Testis (tissue), 2 donors: ENCODE measurements at regions not wholly inside any gene's neighbourhood (a gene's known extent, or its start where the extent isn't known, plus 50 kb on each side); places are given as distances from the start of the nearest gene placed in this dataset.

Experiments
- POLR2A ChIP-seq: fragments of 450-650 bp; IDR thresholded peaks from one replicate; pipeline ENCODE4 v1.6.1; 2017; ENCODE audit warnings: antibody characterized with exemption, mild to moderate bottlenecking, moderate library complexity
- TF ChIP-seq, protein P1 (sequence below), 3 experiments: fragments of 450-650 bp in 2 of 3; fragments of 200-600 bp in 1 of 3; sonication (generic) in 1 of 3; IDR thresholded peaks; one replicate each; pipeline ENCODE4 v1.5.1; 2016 to 2019; ENCODE audit warnings: antibody characterized with exemption in 3 of 3, mild to moderate bottlenecking in 2 of 3, moderate library complexity in 1 of 3

DNA sequence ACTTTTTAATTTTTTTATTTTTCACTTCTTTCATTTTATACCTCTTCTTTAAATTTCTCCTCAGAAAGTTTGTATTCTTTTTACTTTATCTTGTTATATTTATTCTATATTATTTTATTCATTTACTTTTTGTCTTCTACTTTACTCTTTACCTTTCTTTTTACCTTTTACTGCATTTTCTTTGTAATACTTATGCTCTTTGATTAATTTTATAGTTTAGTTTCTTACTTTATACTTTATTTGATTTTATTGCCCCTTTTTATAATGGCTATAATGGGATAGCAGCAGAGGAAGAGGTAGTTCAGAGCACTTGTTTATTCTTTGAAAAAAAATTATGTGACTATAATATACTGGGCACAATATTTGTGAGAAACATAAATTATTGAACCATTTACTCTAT is 542.6 kb upstream of the SPRY2 start:
- TF ChIP-seq, protein P1, sequence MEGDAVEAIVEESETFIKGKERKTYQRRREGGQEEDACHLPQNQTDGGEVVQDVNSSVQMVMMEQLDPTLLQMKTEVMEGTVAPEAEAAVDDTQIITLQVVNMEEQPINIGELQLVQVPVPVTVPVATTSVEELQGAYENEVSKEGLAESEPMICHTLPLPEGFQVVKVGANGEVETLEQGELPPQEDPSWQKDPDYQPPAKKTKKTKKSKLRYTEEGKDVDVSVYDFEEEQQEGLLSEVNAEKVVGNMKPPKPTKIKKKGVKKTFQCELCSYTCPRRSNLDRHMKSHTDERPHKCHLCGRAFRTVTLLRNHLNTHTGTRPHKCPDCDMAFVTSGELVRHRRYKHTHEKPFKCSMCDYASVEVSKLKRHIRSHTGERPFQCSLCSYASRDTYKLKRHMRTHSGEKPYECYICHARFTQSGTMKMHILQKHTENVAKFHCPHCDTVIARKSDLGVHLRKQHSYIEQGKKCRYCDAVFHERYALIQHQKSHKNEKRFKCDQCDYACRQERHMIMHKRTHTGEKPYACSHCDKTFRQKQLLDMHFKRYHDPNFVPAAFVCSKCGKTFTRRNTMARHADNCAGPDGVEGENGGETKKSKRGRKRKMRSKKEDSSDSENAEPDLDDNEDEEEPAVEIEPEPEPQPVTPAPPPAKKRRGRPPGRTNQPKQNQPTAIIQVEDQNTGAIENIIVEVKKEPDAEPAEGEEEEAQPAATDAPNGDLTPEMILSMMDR (IDR thresholded peaks at IDR 0.05): no peak
- no peak for TF ChIP-seq POLR2A
